Activated CD8-positive, alpha-beta T cell treated with anti-CD3 and anti-CD28 coated beads for 36 hours (primary cell): ENCODE measurements at regions not wholly inside any gene's neighbourhood (a gene's known extent, or its start where the extent isn't known, plus 50 kb on each side); places are given as distances from the start of the nearest gene placed in this dataset.

Experiments used
- ATAC-seq: fragments of 200-7000 bp; cut with Tn5 transposase; one replicate; pipeline ENCODE4 v1.10.0; 2021; ENCODE audit warnings: mild to moderate bottlenecking, moderate library complexity
- CTCF ChIA-PET: fragments of 350-600 bp; sonication (Branson Sonifier 250); formaldehyde crosslinking; loops from one replicate; lab custom pipeline; 2021; ENCODE audit warnings: antibody characterized with exemption; lab: Charles Lee
- POLR2A ChIA-PET: fragments of 350-600 bp; sonication (Branson Sonifier 250); formaldehyde crosslinking; loops from one replicate; lab custom pipeline; 2021; ENCODE audit warnings: antibody characterized with exemption; lab: Charles Lee
- DNase-seq: peaks from one replicate; pipeline ENCODE4 v3.0.0-alpha.2; 2020
- H3K27ac Mint-ChIP-seq: one replicate; pipeline ENCODE4 v1.8.0; 2021; ENCODE audit warnings: mild to moderate bottlenecking, mixed read lengths
- H3K27me3 Mint-ChIP-seq: one replicate; pipeline ENCODE4 v1.8.0; 2021; ENCODE audit warnings: mixed read lengths
- H3K36me3 Mint-ChIP-seq: one replicate; pipeline ENCODE4 v1.8.0; 2021; ENCODE audit warnings: low read depth, mixed read lengths
- H3K4me1 Mint-ChIP-seq: one replicate; pipeline ENCODE4 v1.8.0; 2021; ENCODE audit warnings: low read depth, mixed read lengths
- H3K4me3 Mint-ChIP-seq: one replicate; pipeline ENCODE4 v1.8.0; 2021; ENCODE audit warnings: mild to moderate bottlenecking, moderate library complexity, mixed read lengths
- H3K9me3 Mint-ChIP-seq: one replicate; pipeline ENCODE4 v1.8.0; 2021; ENCODE audit warnings: mixed read lengths
- intact Hi-C: fragments of 100-400 bp; cut with micrococcal nuclease; formaldehyde crosslinking; loops from one replicate; pipeline ENCODE4 v1.10.0; 2022
- TF ChIP-seq, protein P1 (sequence below): fragments of 200-600 bp; IDR thresholded peaks from one replicate; pipeline ENCODE4 v1.8.0; 2022; ENCODE audit warnings: antibody characterized with exemption, mild to moderate bottlenecking

DNA sequence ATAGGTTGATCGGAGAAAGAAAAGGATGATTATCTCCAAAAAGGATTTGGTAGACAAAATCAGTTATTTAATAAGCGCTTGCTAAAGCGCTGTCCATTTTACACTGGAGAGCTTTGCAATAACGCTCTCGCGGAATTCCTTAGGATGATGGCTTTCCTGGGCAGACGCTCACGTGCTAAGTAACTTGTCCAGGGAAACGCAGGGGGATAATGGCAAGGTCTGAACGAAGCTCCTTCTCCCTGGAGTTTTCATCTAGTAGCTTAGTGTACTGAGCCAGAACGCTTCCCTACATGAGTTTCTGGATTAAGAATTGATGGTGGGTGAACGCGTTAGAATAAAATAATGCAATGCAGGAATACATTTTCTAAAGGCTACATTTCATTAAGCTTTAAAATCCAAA is 739.5 kb upstream of the SALL3 start:
- Mint-ChIP-seq H3K4me1 (peaks cover 2% of the 10 kb centered on the region), H3K36me3 (no peaks in the 10 kb centered on the region), H3K9me3 (peaks cover 6% of the 10 kb centered on the region), H3K27ac (no peak overlapping the region), H3K27me3 (no peaks in the 10 kb centered on the region), H3K4me3 (no peak overlapping the region)
- ATAC-seq (no peak), DNase-seq (no peak)
- intact Hi-C loops, result no loop called here
- TF ChIP-seq, protein P1, sequence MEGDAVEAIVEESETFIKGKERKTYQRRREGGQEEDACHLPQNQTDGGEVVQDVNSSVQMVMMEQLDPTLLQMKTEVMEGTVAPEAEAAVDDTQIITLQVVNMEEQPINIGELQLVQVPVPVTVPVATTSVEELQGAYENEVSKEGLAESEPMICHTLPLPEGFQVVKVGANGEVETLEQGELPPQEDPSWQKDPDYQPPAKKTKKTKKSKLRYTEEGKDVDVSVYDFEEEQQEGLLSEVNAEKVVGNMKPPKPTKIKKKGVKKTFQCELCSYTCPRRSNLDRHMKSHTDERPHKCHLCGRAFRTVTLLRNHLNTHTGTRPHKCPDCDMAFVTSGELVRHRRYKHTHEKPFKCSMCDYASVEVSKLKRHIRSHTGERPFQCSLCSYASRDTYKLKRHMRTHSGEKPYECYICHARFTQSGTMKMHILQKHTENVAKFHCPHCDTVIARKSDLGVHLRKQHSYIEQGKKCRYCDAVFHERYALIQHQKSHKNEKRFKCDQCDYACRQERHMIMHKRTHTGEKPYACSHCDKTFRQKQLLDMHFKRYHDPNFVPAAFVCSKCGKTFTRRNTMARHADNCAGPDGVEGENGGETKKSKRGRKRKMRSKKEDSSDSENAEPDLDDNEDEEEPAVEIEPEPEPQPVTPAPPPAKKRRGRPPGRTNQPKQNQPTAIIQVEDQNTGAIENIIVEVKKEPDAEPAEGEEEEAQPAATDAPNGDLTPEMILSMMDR, result no peak
- ChIA-PET CTCF (no interaction called here), POLR2A (no interaction called here)

DNA sequence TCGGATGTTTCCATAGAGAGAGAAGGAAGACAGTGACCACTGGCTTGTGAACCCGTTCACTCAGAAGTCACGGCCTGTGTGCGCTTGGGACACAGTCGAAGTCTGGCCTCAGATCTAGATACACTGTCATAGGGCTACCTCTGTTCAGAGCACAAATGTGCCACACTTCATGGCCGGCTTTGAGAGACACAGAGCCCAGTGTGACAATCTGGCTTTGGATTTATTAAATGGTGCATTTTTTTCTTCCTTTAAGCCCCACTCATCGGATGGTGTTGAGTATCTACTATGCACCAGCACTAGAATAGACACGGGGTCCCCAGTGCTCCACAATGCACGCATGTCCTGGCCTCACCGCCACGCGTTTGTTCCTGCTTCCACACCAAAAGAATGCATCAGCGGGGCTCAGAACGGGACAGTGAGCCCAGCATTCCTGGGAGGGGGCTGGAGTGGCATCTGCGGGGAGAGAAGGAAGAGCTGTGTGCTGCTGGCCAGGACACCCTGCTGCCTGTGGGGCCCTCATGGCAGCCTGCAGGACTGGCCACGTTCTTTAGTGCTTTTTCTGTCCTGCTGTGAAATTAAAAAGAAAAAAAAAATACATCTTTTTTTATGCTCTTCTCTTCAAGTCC is 738.9 kb upstream of the SALL3 start:
- H3K9me3 Mint-ChIP-seq, result peaks cover 6% of the 10 kb centered on the region
- ATAC-seq (no peak), DNase-seq (no peak)
- ChIA-PET POLR2A (no interaction called here), CTCF (no interaction called here)
- no peak overlapping the region for H3K27ac Mint-ChIP-seq
- intact Hi-C loops, result no loop called here
- TF ChIP-seq, protein P1, result no peak
- no peaks in the 10 kb centered on the region for H3K27me3 Mint-ChIP-seq
- no peaks in the 10 kb centered on the region for H3K36me3 Mint-ChIP-seq
- no peak overlapping the region for H3K4me3 Mint-ChIP-seq
- H3K4me1 Mint-ChIP-seq, result peaks cover 2% of the 10 kb centered on the region

DNA sequence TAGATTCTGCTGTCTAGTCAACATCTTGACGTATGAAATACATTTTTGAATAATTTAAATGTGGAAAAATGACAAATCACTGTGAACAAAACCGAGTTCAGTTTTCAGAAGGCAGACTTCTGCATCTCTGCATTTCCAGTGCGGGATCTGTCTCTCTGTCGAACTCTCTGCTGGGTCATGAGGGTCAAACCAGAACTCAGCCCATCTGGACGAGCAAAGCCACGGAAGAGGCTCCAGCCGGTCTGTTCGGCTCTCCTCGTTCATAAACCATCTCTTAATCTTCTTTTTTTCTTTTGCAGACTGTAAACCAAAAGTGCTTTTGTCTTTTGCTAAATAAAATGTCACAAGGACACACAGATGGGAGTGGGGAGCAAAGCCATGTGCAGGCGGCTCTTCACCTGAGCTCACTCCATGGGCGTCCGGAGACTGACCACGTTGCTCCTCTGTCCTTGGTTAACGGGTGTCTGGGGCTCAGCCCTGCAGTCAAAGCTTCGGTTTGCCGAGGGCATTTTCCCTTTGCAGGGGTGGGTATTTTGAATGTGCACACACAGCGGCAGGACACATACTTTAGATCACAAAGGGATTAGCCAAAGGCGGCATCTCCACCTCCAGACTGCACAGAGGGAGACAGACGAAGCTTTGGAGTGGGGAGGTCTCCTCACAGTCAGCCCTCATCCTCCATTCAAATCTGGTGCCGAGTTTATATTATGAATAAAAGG is 737.9 kb upstream of the SALL3 start:
- peaks cover 6% of the 10 kb centered on the region for H3K9me3 Mint-ChIP-seq
- TF ChIP-seq, protein P1, result no peak
- ChIA-PET CTCF (no interaction called here), POLR2A (interaction anchor here (0.7 kb wide), 1 partner anchor 13 kb away, joined by 3 read pairs; no protein-coding TSS in a partner anchor)
- H3K27me3 Mint-ChIP-seq, result no peaks in the 10 kb centered on the region
- no peak overlapping the region for H3K27ac Mint-ChIP-seq
- ATAC-seq, result no peak
- H3K4me1 Mint-ChIP-seq, result peaks cover 2% of the 10 kb centered on the region
- H3K36me3 Mint-ChIP-seq, result no peaks in the 10 kb centered on the region
- intact Hi-C loops, result no loop called here
- no peak for DNase-seq
- H3K4me3 Mint-ChIP-seq, result no peak overlapping the region

DNA sequence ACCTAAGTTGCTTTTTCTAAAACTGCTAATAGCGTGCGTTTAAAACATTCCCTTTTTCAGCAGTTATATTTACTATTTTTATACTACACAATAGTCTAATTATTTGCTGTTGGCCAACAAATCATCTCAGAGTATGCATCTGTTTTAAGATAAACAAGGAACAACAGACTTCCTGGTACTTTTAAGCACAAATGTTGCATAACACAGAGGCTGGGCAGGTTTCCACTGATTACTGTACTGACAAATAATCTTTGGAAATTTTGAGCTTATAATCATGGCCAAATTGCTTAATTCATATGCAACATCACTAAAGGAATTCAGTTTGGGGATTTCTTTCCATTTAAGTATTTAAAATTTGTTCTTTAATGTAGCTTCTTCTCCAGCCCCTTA is 737.4 kb upstream of the SALL3 start:
- Mint-ChIP-seq H3K9me3 (peaks cover 6% of the 10 kb centered on the region), H3K27me3 (no peaks in the 10 kb centered on the region), H3K4me1 (peaks cover 2% of the 10 kb centered on the region), H3K36me3 (no peaks in the 10 kb centered on the region), H3K4me3 (no peak overlapping the region), H3K27ac (no peak overlapping the region)
- intact Hi-C loops, result no loop called here
- ChIA-PET POLR2A (interaction anchor here (0.7 kb wide), 1 partner anchor 14 kb away, joined by 3 read pairs; no protein-coding TSS in a partner anchor), CTCF (no interaction called here)
- DNase-seq, result no peak
- ATAC-seq, result no peak
- TF ChIP-seq, protein P1, result no peak

DNA sequence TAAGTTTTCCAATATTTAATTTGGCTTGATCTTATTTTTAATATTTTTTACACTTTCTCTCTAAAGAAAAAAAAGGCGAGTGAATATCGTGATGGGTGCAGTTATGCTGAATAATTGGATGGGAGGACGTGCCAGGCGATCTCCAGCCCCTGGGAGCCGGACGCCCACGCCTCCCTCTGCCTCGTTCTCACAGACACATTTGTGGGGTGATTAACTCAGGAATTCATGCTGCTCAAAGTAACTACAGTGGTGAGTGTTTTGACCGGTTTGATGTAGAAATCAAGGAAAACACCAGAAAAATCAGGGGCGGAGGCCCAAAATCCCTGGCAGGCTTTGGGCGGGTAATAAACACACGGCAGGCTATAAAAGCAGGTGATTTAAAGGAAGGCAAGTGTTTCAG is 736.8 kb upstream of the SALL3 start:
- no peaks in the 10 kb centered on the region for H3K36me3 Mint-ChIP-seq
- intact Hi-C loops, result no loop called here
- H3K27me3 Mint-ChIP-seq, result no peaks in the 10 kb centered on the region
- POLR2A ChIA-PET, result no interaction called here
- DNase-seq, result no peak
- H3K27ac Mint-ChIP-seq, result no peak overlapping the region
- peaks cover 6% of the 10 kb centered on the region for H3K9me3 Mint-ChIP-seq
- CTCF ChIA-PET, result no interaction called here
- H3K4me3 Mint-ChIP-seq, result no peak overlapping the region
- no peak for ATAC-seq
- TF ChIP-seq, protein P1, result no peak
- peaks cover 2% of the 10 kb centered on the region for H3K4me1 Mint-ChIP-seq
